H9 (cell line): ENCODE measurements at regions not wholly inside any gene's neighbourhood (a gene's known extent, or its start where the extent isn't known, plus 50 kb on each side); places are given as distances from the start of the nearest gene placed in this dataset.

Source experiments
- DNase-seq: peaks from one replicate; pipeline ENCODE4 v3.0.0-alpha.2; 2017
- H2AFZ ChIP-seq: one replicate; pipeline ENCODE4 v1.6.1; 2013; ENCODE audit warnings: mild to moderate bottlenecking, low read length, control low read depth, moderate library complexity
- H2AK5ac ChIP-seq: 2 replicates; pipeline ENCODE4 v1.6.1; 2013; ENCODE audit warnings: low read length, control low read depth, mixed read lengths; ENCODE audit not compliant: insufficient read length
- H2BK120ac ChIP-seq: one replicate; pipeline ENCODE4 v1.6.1; 2013; ENCODE audit warnings: low read depth, mild to moderate bottlenecking, low read length, control low read depth, inconsistent platforms; ENCODE audit not compliant: poor library complexity, severe bottlenecking
- H2BK12ac ChIP-seq: 2 replicates; pipeline ENCODE4 v1.6.1; 2013; ENCODE audit warnings: low read length, control low read depth, mixed read lengths, low read depth; ENCODE audit not compliant: insufficient read length
- H2BK15ac ChIP-seq: 2 replicates; pipeline ENCODE4 v1.6.1; 2013; ENCODE audit warnings: low read depth, low read length, control low read depth
- H2BK20ac ChIP-seq: one replicate; pipeline ENCODE4 v1.6.1; 2013; ENCODE audit warnings: low read depth, mild to moderate bottlenecking, low read length, control low read depth, inconsistent platforms; ENCODE audit not compliant: poor library complexity, severe bottlenecking
- H2BK5ac ChIP-seq: 2 replicates; pipeline ENCODE4 v1.6.1; 2013; ENCODE audit warnings: low read length, control low read depth, mixed read lengths; ENCODE audit not compliant: insufficient read length
- H3K14ac ChIP-seq: 2 replicates; pipeline ENCODE4 v1.6.1; 2013; ENCODE audit warnings: low read length, control low read depth; ENCODE audit not compliant: insufficient read depth
- H3K18ac ChIP-seq: 2 replicates; pipeline ENCODE4 v1.6.1; 2013; ENCODE audit warnings: low read depth, mild to moderate bottlenecking, mixed read lengths, low read length, control low read depth; ENCODE audit not compliant: insufficient read length
- H3K23ac ChIP-seq: 2 replicates; pipeline ENCODE4 v1.6.1; 2013; ENCODE audit warnings: low read length, control low read depth, mixed read lengths, low read depth; ENCODE audit not compliant: insufficient read length
- H3K23me2 ChIP-seq: 2 replicates; pipeline ENCODE4 v1.6.1; 2013; ENCODE audit warnings: low read depth, mild to moderate bottlenecking, mixed read lengths, low read length, control low read depth; ENCODE audit not compliant: insufficient read length, poor library complexity, severe bottlenecking
- H3K27ac ChIP-seq: 2 replicates; pipeline ENCODE4 v1.5.1; 2013; ENCODE audit warnings: low read length, control low read depth, mixed read lengths, low read depth; ENCODE audit not compliant: insufficient read length
- H3K27me3 ChIP-seq: 2 replicates; pipeline ENCODE4 v1.6.1; 2013; ENCODE audit warnings: low read length, control low read depth, inconsistent platforms; ENCODE audit not compliant: insufficient read depth
- H3K4ac ChIP-seq: 2 replicates; pipeline ENCODE4 v1.6.1; 2013; ENCODE audit warnings: low read depth, mild to moderate bottlenecking, control low read depth, inconsistent platforms, low read length, moderate library complexity
- H3K4me1 ChIP-seq: 2 replicates; pipeline ENCODE4 v1.6.1; 2013; ENCODE audit warnings: low read length, control low read depth, inconsistent platforms; ENCODE audit not compliant: insufficient read depth
- H3K4me2 ChIP-seq: 2 replicates; pipeline ENCODE4 v1.6.1; 2013; ENCODE audit warnings: low read length, control low read depth, mixed read lengths; ENCODE audit not compliant: insufficient read length, insufficient read depth
- H3K56ac ChIP-seq: 2 replicates; pipeline ENCODE4 v1.6.1; 2013; ENCODE audit warnings: low read depth, mild to moderate bottlenecking, mixed read lengths, low read length, control low read depth; ENCODE audit not compliant: insufficient read length
- H3K79me1 ChIP-seq: 2 replicates; pipeline ENCODE4 v1.6.1; 2013; ENCODE audit warnings: low read depth, mild to moderate bottlenecking, moderate library complexity, low read length, control low read depth, inconsistent platforms; ENCODE audit not compliant: insufficient read depth, poor library complexity, severe bottlenecking
- H3K79me2 ChIP-seq: 2 replicates; pipeline ENCODE4 v1.6.1; 2013; ENCODE audit warnings: low read length, control low read depth, inconsistent platforms; ENCODE audit not compliant: insufficient read depth
- H3K9ac ChIP-seq: 2 replicates; pipeline ENCODE4 v1.6.1; 2013; ENCODE audit warnings: low read length, control low read depth, mixed read lengths; ENCODE audit not compliant: insufficient read length; ENCODE audit errors: extremely low read depth
- H3K9me3 ChIP-seq: one replicate; pipeline ENCODE4 v1.6.1; 2013; ENCODE audit warnings: low read depth, low read length, inconsistent platforms; ENCODE audit not compliant: control insufficient read depth
- H3T11ph ChIP-seq: one replicate; pipeline ENCODE4 v1.6.1; 2013; ENCODE audit warnings: mild to moderate bottlenecking, low read length, control low read depth, inconsistent platforms
- H4K20me1 ChIP-seq: one replicate; pipeline ENCODE4 v1.6.1; 2013; ENCODE audit not compliant: control insufficient read depth, insufficient read length, insufficient read depth
- H4K5ac ChIP-seq: 2 replicates; pipeline ENCODE4 v1.6.1; 2013; ENCODE audit warnings: low read depth, mild to moderate bottlenecking, mixed read lengths, low read length, control low read depth; ENCODE audit not compliant: insufficient read length
- H4K8ac ChIP-seq: replicated peaks from 2 replicates; pipeline ENCODE4 v1.6.1; 2013; ENCODE audit warnings: low read length, control low read depth, mixed read lengths, low read depth; ENCODE audit not compliant: insufficient read length
- H4K91ac ChIP-seq: 2 replicates; pipeline ENCODE4 v1.6.1; 2013; ENCODE audit warnings: low read depth, mild to moderate bottlenecking, moderate library complexity, mixed read lengths, low read length, control low read depth; ENCODE audit not compliant: insufficient read length
- H3K27ac Mint-ChIP-seq, 3 experiments: 2 replicates in 2 of 3; 3 replicates in 1 of 3; pipeline ENCODE4 v1.8.0; 2020 to 2021; ENCODE audit warnings: mixed read lengths in 3 of 3, mild to moderate bottlenecking in 1 of 3, moderate library complexity in 1 of 3
- H3K27me3 Mint-ChIP-seq: 2 replicates; pipeline ENCODE4 v1.8.0; 2021; ENCODE audit warnings: low read depth, mild to moderate bottlenecking, moderate library complexity, mixed read lengths
- H3K36me3 Mint-ChIP-seq, 3 experiments: 2 replicates in 2 of 3; 3 replicates in 1 of 3; pipeline ENCODE4 v1.8.0; 2020 to 2021; ENCODE audit warnings: low read depth in 3 of 3, mixed read lengths in 3 of 3; ENCODE audit not compliant: insufficient read depth in 1 of 3
- H3K4me1 Mint-ChIP-seq, 2 experiments: 2 replicates each; pipeline ENCODE4 v1.8.0; 2020; ENCODE audit warnings: mixed read lengths in 2 of 2
- H3K4me3 Mint-ChIP-seq, 2 experiments: 2 replicates in 1 of 2; 3 replicates in 1 of 2; pipeline ENCODE4 v1.8.0; 2020 to 2021; ENCODE audit warnings: mild to moderate bottlenecking in 2 of 2, mixed read lengths in 2 of 2, moderate library complexity in 1 of 2
- H3K9me3 Mint-ChIP-seq, 2 experiments: 2 replicates in 1 of 2; 3 replicates in 1 of 2; pipeline ENCODE4 v1.8.0; 2020; ENCODE audit warnings: mild to moderate bottlenecking in 2 of 2, mixed read lengths in 2 of 2, moderate library complexity in 1 of 2
- CTCF ChIP-seq: fragments of 200-600 bp; sonication (generic); conservative IDR thresholded peaks from 3 replicates; pipeline ENCODE4 v1.8.0; 2021; ENCODE audit warnings: antibody characterized with exemption, mild to moderate bottlenecking
- WGBS: extraction: QIAGEN DNeasy Blood & Tissue Kit; methylation state at CpG from one replicate; pipeline ENCODE4 v1.1.7; 2013; ENCODE audit warnings: missing lambda C conversion rate, low lambda C conversion rate, mixed read lengths; ENCODE audit not compliant: insufficient read length; ENCODE audit errors: extremely low coverage; 5-methylcytosine and 5-hydroxymethylcytosine counted together

GRCh38 chr2:36123995-36124394 is 231.6 kb upstream of the CRIM1 start:
- Mint-ChIP-seq H3K27me3 (no peaks in the 10 kb centered on the region), H3K4me1 (no peaks in the 10 kb centered on the region), H3K9me3 (peaks cover 4 to 9% of the 10 kb centered on the region in 2 experiments; a peak in 3 of 5 replicates), H3K27ac (no peak overlapping the region), H3K4me3 (no peak overlapping the region), H3K36me3 (peaks cover 0 to 3% (median 0%) of the 10 kb centered on the region in 3 experiments; a peak in 1 of 7 replicates)
- no peak for DNase-seq
- Histone ChIP-seq H2BK120ac (no peak overlapping the region), H2AFZ (no peak overlapping the region), H3K56ac (no peak overlapping the region), H2BK5ac (no peak overlapping the region), H4K20me1 (no peaks in the 10 kb centered on the region), H3K4me2 (no peak overlapping the region), H2BK12ac (no peak overlapping the region), H3T11ph (no peak overlapping the region), H4K5ac (no peak overlapping the region), H3K14ac (no peak overlapping the region), H2BK15ac (no peak overlapping the region), H3K23me2 (no peaks in the 10 kb centered on the region), H3K27ac (no peak overlapping the region), H3K9ac (no peak overlapping the region), H3K18ac (no peak overlapping the region), H2BK20ac (no peak overlapping the region), H3K79me2 (no peaks in the 10 kb centered on the region), H3K79me1 (no peaks in the 10 kb centered on the region), H3K4ac (no peak overlapping the region), H3K27me3 (no peaks in the 10 kb centered on the region), H4K91ac (no peak overlapping the region), H3K9me3 (no peaks in the 10 kb centered on the region), H2AK5ac (no peak overlapping the region), H3K4me1 (no peaks in the 10 kb centered on the region), H4K8ac (no peak overlapping the region), H3K23ac (no peak overlapping the region)
- TF ChIP-seq CTCF: no peak
- WGBS: no CpG with 5 or more reads among the region's 2 CpGs
